ENCODE measurements at regions not wholly inside any gene's neighbourhood (a gene's known extent, or its start where the extent isn't known, plus 50 kb on each side); places are given as distances from the start of the nearest gene placed in this dataset.

DNA sequence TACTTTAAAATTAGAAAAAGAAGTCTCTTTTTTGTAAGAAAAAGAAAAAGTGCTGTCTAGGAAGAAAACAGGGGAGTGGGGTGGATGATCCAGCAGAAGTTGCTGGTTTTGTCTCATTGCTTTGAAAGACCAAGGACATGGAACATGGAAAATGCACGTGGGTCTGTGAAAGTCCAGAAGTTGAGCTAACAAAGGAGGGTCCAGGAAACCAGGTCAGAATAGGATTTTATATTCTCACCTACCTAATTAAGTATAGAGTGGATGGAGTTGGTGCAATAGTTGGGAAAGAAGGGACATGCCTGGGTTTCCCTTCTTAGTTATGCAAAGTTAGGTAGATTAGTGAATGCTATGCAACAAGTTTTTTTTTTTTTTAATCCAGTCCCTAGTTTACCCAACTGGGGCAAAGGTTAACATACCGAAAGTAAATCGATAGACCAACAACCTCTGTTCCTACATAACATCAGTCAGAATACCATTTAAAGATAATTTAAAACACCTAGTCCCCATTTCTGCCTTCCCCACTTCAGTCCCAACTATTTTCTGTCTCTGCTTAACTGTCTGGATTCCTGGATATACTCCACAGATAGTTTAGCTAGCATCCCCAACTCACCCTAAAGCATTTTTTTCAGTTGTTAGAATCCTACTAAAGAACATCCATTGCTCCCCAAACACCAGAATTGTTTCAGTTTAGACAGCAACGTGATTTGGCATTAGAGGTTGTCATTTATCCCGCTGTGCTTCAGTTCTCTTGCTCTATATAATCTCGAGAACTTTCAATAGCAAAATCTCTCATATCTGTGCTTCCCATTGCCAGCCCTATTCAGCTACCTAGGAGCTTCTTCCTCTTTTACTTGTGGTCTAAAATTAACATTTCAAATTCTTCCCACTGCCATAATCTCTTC is 105.7 kb upstream of the PLPPR5 start (continued):
- TF ChIP-seq, protein P1, sequence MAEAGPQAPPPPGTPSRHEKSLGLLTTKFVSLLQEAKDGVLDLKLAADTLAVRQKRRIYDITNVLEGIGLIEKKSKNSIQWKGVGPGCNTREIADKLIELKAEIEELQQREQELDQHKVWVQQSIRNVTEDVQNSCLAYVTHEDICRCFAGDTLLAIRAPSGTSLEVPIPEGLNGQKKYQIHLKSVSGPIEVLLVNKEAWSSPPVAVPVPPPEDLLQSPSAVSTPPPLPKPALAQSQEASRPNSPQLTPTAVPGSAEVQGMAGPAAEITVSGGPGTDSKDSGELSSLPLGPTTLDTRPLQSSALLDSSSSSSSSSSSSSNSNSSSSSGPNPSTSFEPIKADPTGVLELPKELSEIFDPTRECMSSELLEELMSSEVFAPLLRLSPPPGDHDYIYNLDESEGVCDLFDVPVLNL (IDR thresholded peaks at IDR 0.05; ENCODE audit: low read depth, low read length): no peak
- TF ChIP-seq BCLAF1 (IDR thresholded peaks at IDR 0.05) (no peak), GABPA (IDR thresholded peaks at IDR 0.05; ENCODE audit: low read depth) (no peak), BRCA1 (IDR thresholded peaks at IDR 0.05; ENCODE audit: low read depth, low read length) (no peak), EGR1 (IDR thresholded peaks at IDR 0.05; ENCODE audit: borderline replicate concordance in 1 of 2, low read depth in 2 of 2, low read length in 2 of 2) (no peak)

- ChIA-PET POLR2A (no interaction called here), CTCF (no interaction called here), SMC1A (ENCODE audit: uncharacterized antibody, unreplicated experiment) (no interaction called here), RAD21 (ENCODE audit: unreplicated experiment) (no interaction called here)
- intact Hi-C loops (cut with micrococcal nuclease; ENCODE audit: unreplicated experiment): no loop called here
- H3K4me3 ChIP-seq: no peak overlapping the region
- 4% methylated on average over 2 of the region's 2 CpGs for WGBS (ENCODE audit: insufficient coverage, insufficient replicate concordance, low lambda C conversion rate, missing lambda C conversion rate)
- H3K36me3 ChIP-seq (ENCODE audit: control insufficient read depth in 2 of 2, insufficient read depth in 2 of 2, low read length in 1 of 2): no peaks in the 10 kb centered on the region
- H3K4me2 ChIP-seq (ENCODE audit: control insufficient read depth, insufficient read depth): no peak overlapping the region
- H4K20me1 ChIP-seq (ENCODE audit: control insufficient read depth, insufficient read depth): no peaks in the 10 kb centered on the region
- H3K9ac ChIP-seq (ENCODE audit: control insufficient read depth, insufficient read depth, low read length): no peak overlapping the region
- FAIRE-seq (no peak), ATAC-seq (no peak), DNase-seq (ENCODE audit: low read depth, low spot score) (no peak)
- H3K4me1 ChIP-seq (ENCODE audit: control insufficient read depth, insufficient read depth, low read length): no peaks in the 10 kb centered on the region
- no peaks in the 10 kb centered on the region for H3K9me3 ChIP-seq (replicated peaks; ENCODE audit: control insufficient read depth, insufficient read depth, low read length)
- H3K27ac ChIP-seq (ENCODE audit: control insufficient read depth, insufficient read depth): no peak overlapping the region
- no TSS peak for BruUV-seq (replicated peaks)
- H3K79me2 ChIP-seq (ENCODE audit: control insufficient read depth, insufficient read depth, low read length): no peaks in the 10 kb centered on the region
- H3K27me3 ChIP-seq (replicated peaks in 1 of 2; ENCODE audit: control insufficient read depth in 2 of 2, insufficient read depth in 2 of 2, low read length in 1 of 2): no peaks in the 10 kb centered on the region
- in situ Hi-C loops (cut with MboI): no loop called here
- H2AFZ ChIP-seq (ENCODE audit: control insufficient read depth, low read depth, low read length): no peak overlapping the region
- TF ChIP-seq USF1 (IDR thresholded peaks at IDR 0.05; ENCODE audit: borderline replicate concordance, extremely low read length, insufficient read depth, low read depth, low read length) (no peak), CHD4 (IDR thresholded peaks at IDR 0.05) (no peak), NFXL1 (IDR thresholded peaks at IDR 0.05; ENCODE audit: borderline replicate concordance) (no peak), CTCF (IDR thresholded peaks at IDR 0.05 in 2 of 3, conservative IDR thresholded peaks at IDR 0.05 in 1 of 3; ENCODE audit: control insufficient read depth in 2 of 3, extremely low read depth in 1 of 3, insufficient read depth in 1 of 3, low read depth in 3 of 3, low read length in 3 of 3) (no peak), RB1 (IDR thresholded peaks at IDR 0.05; ENCODE audit: borderline replicate concordance) (no peak)
- TF ChIP-seq, protein P2, sequence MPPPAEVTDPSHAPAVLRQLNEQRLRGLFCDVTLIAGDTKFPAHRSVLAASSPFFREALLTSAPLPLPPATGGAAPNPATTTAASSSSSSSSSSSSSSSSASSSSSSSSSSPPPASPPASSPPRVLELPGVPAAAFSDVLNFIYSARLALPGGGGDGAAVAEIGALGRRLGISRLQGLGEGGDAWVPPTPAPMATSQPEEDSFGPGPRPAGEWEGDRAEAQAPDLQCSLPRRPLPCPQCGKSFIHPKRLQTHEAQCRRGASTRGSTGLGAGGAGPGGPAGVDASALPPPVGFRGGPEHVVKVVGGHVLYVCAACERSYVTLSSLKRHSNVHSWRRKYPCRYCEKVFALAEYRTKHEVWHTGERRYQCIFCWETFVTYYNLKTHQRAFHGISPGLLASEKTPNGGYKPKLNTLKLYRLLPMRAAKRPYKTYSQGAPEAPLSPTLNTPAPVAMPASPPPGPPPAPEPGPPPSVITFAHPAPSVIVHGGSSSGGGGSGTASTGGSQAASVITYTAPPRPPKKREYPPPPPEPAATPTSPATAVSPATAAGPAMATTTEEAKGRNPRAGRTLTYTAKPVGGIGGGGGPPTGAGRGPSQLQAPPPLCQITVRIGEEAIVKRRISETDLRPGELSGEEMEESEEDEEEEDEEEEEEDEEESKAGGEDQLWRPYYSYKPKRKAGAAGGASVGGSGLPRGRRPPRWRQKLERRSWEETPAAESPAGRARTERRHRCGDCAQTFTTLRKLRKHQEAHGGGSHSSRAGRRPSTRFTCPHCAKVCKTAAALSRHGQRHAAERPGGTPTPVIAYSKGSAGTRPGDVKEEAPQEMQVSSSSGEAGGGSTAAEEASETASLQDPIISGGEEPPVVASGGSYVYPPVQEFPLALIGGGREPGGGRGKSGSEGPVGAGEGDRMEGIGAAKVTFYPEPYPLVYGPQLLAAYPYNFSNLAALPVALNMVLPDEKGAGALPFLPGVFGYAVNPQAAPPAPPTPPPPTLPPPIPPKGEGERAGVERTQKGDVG (CRISPR knock-in tag; IDR thresholded peaks at IDR 0.05): no peak
Observed at GRCh38 chr1:99115231-99115630, 110.6 kb upstream of the PLPPR5 start.

All from GM12878 (cell line).